GM18502 (cell line): ENCODE measurements at regions not wholly inside any gene's neighbourhood (a gene's known extent, or its start where the extent isn't known, plus 50 kb on each side); places are given as distances from the start of the nearest gene placed in this dataset.
"Not testable (repeated sequence)": the region's sequence is repeated elsewhere in the genome, so short reads cannot be mapped to it uniquely, and the experiment has no call there.

Source experiments
- ATAC-seq: cut with Tn5 transposase; IDR thresholded peaks from one replicate; pipeline ENCODE4 v1.9.1; 2021; ENCODE audit warnings: mild to moderate bottlenecking; ENCODE audit not compliant: unreplicated experiment, poor library complexity

GRCh38 chr14:34303811-34304210, 158.2 kb downstream of the SPTSSA start:
- ATAC-seq: no peak

DNA sequence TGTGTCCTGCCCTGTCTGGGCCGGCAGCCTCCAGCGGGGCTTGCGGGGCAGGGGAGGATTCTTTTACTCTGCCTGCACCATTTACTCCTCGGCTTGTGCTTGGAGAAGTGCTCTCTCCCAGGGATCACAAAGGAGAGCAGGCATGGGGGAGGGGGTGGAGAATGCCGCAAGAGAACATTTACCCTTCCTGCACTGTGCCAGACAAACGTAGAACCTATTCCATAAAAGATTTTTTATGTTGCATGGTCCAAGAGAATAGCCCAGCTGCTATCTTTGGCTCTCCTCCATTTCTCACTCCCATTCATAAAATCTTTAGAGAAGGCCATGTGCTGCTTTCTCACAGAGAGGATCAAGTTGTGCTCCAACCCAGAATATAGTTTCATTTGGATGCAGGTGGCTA, 159.4 kb downstream of the SPTSSA start:
- ATAC-seq: no peak

DNA sequence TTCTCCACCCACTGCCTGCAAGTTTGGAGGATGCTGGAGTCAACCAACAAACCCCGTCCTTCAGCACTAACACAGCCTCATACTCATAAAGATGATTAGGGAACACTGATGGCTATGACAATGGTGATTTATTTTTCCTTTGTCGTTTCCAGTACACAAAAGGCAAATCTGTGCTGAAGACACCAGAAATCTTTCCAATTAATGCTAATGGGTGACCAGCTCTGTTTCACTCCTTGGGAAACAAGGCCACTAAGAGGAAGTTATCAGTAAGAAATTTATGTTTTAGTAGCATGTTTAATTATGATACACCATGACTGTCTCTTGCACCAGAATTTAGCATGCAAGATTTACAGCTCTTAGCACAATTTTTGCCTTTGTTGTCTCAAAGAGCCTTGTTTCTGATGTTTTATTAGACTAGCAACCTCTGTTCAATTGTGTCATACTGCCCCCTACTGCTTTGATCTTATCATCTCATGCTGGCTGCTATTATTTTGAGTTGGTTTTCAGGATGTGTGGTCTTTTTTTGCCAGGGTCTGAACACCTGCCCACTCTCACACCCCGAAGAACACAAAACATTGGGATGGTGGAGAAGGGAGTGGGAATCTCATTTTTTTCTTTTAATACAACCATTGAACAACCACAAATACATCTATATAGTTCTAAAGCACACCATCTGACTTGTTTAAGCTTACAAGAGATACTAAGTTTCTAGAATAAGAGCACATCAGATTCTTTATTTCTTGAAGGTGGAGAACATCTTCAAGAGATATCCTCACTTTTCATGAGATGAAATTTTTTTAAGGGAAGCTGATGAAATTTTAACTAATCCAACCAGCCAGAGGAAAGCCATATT, 160.9 kb downstream of the SPTSSA start:
- ATAC-seq: no peak

GRCh38 chr14:34300330-34300729, 161.7 kb downstream of the SPTSSA start:
- ATAC-seq: no peak

- ATAC-seq: no peak
These were observed 162.7 kb downstream of the SPTSSA start for GRCh38 chr14:34299360-34299759.

GRCh38 chr14:34297786-34298520, 164.1 kb downstream of the SPTSSA start:
- no peak for ATAC-seq

GRCh38 chr14:34283590-34283989, 178.4 kb downstream of the SPTSSA start:
- ATAC-seq: no peak

GRCh38 chr14:34277191-34277590, 184.8 kb downstream of the SPTSSA start:
- ATAC-seq: no peak

DNA sequence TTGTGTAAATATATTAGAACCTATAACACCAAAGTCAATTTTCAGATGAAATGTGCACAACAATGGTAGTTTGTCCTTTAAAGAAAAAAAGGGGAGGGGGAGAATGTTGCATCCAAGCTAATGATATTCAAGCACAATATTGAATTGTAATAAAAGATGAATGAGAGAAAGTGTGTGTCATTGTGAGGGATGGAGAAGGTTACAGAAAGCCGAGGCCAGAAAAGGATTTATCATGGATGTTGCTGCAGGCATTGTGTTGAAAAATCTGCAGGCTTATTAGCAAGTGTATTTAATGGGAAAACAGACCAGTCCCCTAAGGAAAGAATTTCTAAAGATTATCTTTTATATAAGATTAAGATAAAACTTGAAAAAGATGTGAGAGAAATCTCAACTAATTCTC, 186.5 kb downstream of the SPTSSA start:
- no peak for ATAC-seq

DNA sequence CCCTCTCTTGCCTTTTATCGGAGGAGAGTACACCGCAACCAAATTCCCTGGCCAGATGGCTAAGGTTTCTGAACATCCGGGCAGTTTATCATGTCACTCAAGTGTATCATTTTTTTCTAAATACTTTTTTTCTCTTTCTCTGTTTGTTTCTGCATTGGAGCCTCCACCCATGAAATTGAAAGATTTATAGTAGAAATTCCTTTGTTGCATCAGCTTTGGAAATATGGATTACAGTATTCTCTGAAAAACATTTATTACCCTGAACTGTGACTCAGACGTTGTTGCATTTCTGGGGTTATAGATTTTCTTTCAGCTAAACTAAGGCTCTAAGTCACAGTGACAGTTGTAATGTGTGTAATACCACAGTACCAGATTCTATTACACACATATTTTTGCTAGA, 187.0 kb downstream of the SPTSSA start:
- ATAC-seq: no peak

- ATAC-seq: not testable (repeated sequence)
These were observed 188.3 kb downstream of the SPTSSA start for GRCh38 chr14:34273716-34274115.

GRCh38 chr14:34270361-34270760, 191.7 kb downstream of the SPTSSA start:
- no peak for ATAC-seq

DNA sequence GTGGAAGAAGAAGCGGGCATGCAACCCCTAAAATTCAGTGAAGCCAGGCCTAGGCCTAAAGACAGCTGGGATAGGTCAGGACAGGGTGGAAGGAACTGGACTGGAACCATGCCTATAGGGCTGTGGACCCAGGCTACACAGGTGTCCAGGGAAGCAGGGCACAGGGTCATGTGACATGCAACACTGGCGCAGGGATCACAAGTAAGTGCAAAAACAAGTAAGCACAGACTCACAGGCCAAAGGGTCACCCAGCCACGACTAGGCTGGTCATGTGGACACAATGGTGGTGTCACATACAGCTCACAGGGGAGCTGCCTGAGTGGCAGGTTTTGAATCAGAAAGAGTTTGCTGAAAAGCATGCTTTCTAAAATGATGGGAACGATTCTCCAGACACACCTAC, 195.7 kb downstream of the SPTSSA start:
- ATAC-seq: no peak

DNA sequence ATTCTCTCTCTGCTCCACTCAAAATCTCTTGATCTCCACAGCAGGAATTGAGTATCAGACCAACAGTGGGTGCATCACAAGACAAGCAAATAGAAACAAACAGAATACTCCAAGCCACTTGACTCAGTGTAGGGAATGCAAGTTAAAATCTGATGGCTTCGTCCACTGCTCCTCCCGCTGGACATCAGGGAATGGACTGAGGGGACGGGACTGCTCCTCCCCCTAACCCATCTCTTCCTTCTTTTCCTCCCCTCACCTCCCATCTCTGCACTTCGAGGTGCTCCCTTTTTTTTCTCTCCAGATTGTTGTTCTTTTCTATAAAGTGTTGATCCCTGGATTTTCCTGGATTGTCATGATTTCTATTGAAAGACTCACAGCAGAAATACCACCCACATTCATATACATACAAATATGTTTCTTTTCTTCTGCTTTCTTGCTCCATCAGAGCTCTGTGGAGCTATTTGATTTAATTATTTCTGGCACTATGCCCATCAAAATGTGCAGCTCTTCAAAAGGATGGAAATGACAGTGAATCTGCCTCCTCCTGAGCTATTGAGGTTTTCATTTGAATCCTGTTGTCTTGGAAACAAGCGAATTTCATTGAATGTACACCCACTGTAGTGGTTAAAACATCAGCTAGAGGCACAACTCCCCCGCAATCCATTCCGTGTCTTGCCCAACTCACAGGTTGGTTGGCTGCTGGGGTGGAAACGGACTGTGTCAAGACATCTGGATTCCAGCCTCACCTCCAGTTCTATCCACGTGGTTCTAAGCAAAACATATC, 199.7 kb downstream of the SPTSSA start:
- no peak for ATAC-seq

DNA sequence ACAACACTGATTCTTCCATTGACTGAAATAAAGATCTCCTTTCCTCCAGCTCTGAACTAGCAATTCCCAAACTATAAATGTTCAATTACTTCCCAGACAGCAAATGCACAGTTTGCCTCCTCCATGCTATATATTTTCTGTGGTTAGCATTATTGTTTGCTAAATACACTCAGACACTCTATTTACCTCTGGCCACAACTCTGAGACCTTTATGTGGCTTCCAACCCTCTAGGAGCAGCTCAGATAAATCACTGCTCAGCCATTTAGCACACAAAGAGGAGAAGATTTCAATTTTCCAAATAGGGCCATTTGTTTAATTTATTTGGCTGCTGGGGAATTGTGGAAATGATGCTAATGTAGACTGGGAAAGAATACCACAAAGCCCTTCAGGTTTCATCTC, 202.0 kb downstream of the SPTSSA start:
- no peak for ATAC-seq

DNA sequence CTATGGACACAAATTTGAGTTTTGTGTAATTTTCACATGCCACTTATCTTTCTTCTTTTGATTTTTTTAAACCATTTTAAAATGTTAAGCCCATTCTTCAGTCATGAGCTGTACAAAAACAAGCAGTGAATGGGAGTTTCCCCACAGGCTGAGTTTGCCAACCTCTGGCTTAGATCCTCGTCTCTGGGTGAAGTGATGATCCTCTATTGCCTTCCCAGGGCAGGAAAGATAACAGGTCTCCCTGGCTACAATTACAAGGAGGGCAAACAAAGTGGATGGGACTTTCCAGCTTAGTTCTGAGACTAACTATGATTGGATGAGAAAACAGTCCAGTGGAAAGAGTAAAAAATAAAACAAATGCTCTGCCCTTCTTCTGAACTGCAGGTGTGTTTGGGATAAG, 203.7 kb downstream of the SPTSSA start:
- no peak for ATAC-seq

GRCh38 chr14:34257505-34257904, 204.5 kb downstream of the SPTSSA start:
- ATAC-seq: no peak

DNA sequence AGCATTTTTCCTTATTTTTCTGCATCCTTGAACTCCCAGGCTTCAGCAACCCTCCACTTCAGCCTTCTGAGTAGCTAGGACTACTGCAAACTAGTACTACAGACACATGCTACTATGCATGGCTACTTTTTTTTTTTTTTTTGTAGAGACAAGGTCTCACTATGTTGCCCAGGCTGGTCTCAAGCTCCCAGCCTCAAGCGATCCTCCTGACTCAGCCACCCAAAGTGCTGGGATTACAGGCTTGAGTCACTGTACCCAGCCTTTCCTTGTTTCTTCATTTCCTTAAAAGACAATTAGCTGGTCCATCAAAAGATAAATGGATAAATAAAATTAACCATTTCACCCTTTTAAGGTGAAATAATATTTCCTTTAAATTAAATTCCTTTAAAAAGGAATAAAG, 205.8 kb downstream of the SPTSSA start:
- no peak for ATAC-seq

GRCh38 chr14:34254571-34254970, 207.5 kb downstream of the SPTSSA start:
- no peak for ATAC-seq

DNA sequence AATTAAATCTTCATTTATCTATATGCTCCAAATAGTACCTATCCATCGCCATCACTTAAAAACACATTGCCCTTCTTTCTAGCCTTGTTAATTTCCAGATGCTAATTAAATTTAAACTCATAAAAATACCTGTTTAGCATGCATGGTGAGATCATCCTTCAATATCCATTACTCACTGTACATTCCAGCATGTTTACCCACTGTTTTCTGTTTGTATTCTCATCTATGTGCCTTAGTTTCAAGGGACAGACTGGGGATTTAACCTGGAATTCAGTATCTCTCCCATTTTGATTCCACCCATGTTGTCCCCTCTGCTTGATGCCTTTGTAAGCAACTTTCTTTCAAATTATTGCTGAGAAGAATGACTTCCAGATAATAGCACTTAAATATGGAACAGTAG, 208.0 kb downstream of the SPTSSA start:
- ATAC-seq: no peak

DNA sequence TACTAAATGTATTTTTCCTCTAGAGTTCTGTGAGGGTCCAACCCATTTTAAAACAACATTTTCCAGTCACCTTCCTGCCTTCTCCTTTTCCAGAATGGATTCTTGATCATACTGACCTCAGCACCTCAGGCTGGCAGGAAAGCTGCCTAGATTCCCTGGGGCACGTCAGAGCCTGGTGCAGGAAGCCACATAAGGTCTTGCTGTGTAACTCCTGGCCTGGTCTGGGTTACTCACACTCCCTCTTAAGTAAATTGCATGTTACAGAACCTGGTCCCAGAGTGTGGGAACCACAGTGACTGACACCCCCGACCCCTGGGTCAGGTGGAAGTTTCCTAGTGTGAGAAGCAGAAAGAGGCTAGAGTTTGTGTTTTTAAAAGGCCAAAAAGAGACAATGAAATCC, 209.8 kb downstream of the SPTSSA start:
- ATAC-seq: no peak
